ENCODE measurements at regions not wholly inside any gene's neighbourhood (a gene's known extent, or its start where the extent isn't known, plus 50 kb on each side); places are given as distances from the start of the nearest gene placed in this dataset.

DNA sequence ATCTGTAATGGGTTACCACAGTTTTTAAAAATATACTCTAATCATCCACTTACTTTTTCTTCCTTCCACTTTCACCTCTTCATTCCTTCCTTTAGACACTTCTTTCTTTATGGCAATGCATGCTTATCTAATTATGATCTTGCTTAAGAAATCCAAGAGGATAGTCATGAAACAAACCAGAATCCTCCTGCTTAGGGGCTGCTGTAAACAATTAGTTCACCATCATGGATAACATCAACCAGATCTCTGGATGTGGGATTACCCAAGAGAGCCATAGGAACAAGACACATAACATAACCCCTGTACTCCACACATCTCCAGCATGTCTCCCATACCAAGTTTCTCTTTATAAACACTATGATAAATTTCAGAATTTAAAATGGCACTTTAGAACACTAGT, 713.4 kb upstream of the PTPRD start:
- H3K9me3 ChIP-seq (ENCODE audit: control extremely low read depth in 1 of 3, control insufficient read depth in 2 of 3, insufficient read depth in 1 of 3, low read length in 2 of 3): peaks cover 0 to 5% (median 0%) of the 10 kb centered on the region in 3 donors
- TF ChIP-seq, protein P1, sequence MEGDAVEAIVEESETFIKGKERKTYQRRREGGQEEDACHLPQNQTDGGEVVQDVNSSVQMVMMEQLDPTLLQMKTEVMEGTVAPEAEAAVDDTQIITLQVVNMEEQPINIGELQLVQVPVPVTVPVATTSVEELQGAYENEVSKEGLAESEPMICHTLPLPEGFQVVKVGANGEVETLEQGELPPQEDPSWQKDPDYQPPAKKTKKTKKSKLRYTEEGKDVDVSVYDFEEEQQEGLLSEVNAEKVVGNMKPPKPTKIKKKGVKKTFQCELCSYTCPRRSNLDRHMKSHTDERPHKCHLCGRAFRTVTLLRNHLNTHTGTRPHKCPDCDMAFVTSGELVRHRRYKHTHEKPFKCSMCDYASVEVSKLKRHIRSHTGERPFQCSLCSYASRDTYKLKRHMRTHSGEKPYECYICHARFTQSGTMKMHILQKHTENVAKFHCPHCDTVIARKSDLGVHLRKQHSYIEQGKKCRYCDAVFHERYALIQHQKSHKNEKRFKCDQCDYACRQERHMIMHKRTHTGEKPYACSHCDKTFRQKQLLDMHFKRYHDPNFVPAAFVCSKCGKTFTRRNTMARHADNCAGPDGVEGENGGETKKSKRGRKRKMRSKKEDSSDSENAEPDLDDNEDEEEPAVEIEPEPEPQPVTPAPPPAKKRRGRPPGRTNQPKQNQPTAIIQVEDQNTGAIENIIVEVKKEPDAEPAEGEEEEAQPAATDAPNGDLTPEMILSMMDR (IDR thresholded peaks at IDR 0.05): no peak
- TF ChIP-seq EZH2 (IDR thresholded peaks at IDR 0.05; ENCODE audit: borderline replicate concordance, insufficient read depth, low read depth, low read length, poor library complexity, severe bottlenecking): no peak
- CTCF ChIA-PET: no interaction called here
- no peaks in the 10 kb centered on the region for H3K36me3 ChIP-seq (replicated peaks in 1 of 2; ENCODE audit: control extremely low read depth in 1 of 2, control insufficient read depth in 1 of 2, extremely low read depth in 1 of 2, insufficient read depth in 2 of 2, low read length in 1 of 2)
- ATAC-seq (ENCODE audit: low read depth): no peak
- no peaks in the 10 kb centered on the region for H3K9me3 Mint-ChIP-seq (ENCODE audit: insufficient read depth)
- no peaks in the 10 kb centered on the region for H3K79me2 ChIP-seq (ENCODE audit: control insufficient read depth, insufficient read depth, low read length)
- no peak overlapping the region for H3K27ac Mint-ChIP-seq
- H3K4me2 ChIP-seq (replicated peaks; ENCODE audit: low read depth, low read length, poor library complexity, severe bottlenecking): no peak overlapping the region
- no peak overlapping the region for H2AFZ ChIP-seq (ENCODE audit: insufficient read depth, low read depth, low read length, poor library complexity, severe bottlenecking)
- H3K4me1 Mint-ChIP-seq: no peaks in the 10 kb centered on the region
- H3K4me3 ChIP-seq (ENCODE audit: control extremely low read depth in 1 of 5, extremely low read depth in 1 of 5, insufficient read depth in 1 of 5, low read depth in 2 of 5, low read length in 4 of 5): no peak overlapping the region
- no peaks in the 10 kb centered on the region for H3K27me3 Mint-ChIP-seq
- H3K4me3 Mint-ChIP-seq: no peak overlapping the region
- intact Hi-C loops (cut with micrococcal nuclease): no loop called here
- POLR2A ChIA-PET: no interaction called here
- H3K4me1 ChIP-seq (ENCODE audit: control insufficient read depth in 2 of 2, insufficient read depth in 2 of 2, low read length in 2 of 2): no peaks in the 10 kb centered on the region
- no peak overlapping the region for H3K27ac ChIP-seq (ENCODE audit: low read length in 2 of 2)
- DNase-seq: no peak
- no peaks in the 10 kb centered on the region for H3K27me3 ChIP-seq (replicated peaks in 1 of 4; ENCODE audit: control extremely low read depth in 1 of 4, control insufficient read depth in 3 of 4, insufficient read depth in 4 of 4, low read length in 3 of 4)
- H4K20me1 ChIP-seq (ENCODE audit: control insufficient read depth, insufficient read depth, low read length, poor library complexity, severe bottlenecking): no peaks in the 10 kb centered on the region
- no peak overlapping the region for H3K9ac ChIP-seq (ENCODE audit: low read length)

DNA sequence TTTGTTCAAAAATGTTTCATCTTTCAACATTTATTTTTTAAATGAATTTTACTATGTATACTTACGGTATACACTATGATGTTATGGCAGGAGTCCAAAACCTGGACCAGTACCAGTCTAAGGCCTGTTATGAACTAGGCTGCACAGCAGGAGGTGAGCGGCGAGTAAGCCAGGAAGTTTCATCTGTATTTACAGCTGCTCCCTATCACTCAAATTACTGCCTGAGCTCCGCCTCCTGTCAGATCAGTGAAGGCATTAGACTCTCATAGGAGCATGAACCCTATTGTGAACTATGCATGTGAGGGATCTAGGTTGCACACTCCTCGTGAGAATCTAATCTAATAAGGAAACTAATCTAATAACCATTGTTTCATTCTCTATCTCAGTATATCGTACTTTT, 715.5 kb upstream of the PTPRD start:
- Histone ChIP-seq H4K20me1 (ENCODE audit: control insufficient read depth, insufficient read depth, low read length, poor library complexity, severe bottlenecking) (no peaks in the 10 kb centered on the region), H2AFZ (ENCODE audit: insufficient read depth, low read depth, low read length, poor library complexity, severe bottlenecking) (no peak overlapping the region), H3K27ac (ENCODE audit: low read length in 2 of 2) (no peak overlapping the region), H3K9ac (ENCODE audit: low read length) (no peak overlapping the region), H3K36me3 (replicated peaks in 1 of 2; ENCODE audit: control extremely low read depth in 1 of 2, control insufficient read depth in 1 of 2, extremely low read depth in 1 of 2, insufficient read depth in 2 of 2, low read length in 1 of 2) (no peaks in the 10 kb centered on the region), H3K4me2 (replicated peaks; ENCODE audit: low read depth, low read length, poor library complexity, severe bottlenecking) (no peak overlapping the region), H3K4me3 (ENCODE audit: control extremely low read depth in 1 of 5, extremely low read depth in 1 of 5, insufficient read depth in 1 of 5, low read depth in 2 of 5, low read length in 4 of 5) (no peak overlapping the region), H3K9me3 (ENCODE audit: control extremely low read depth in 1 of 3, control insufficient read depth in 2 of 3, insufficient read depth in 1 of 3, low read length in 2 of 3) (peaks cover 0 to 5% (median 0%) of the 10 kb centered on the region in 3 donors), H3K27me3 (replicated peaks in 1 of 4; ENCODE audit: control extremely low read depth in 1 of 4, control insufficient read depth in 3 of 4, insufficient read depth in 4 of 4, low read length in 3 of 4) (no peaks in the 10 kb centered on the region), H3K4me1 (ENCODE audit: control insufficient read depth in 2 of 2, insufficient read depth in 2 of 2, low read length in 2 of 2) (no peaks in the 10 kb centered on the region), H3K79me2 (ENCODE audit: control insufficient read depth, insufficient read depth, low read length) (no peaks in the 10 kb centered on the region)
- H3K27ac Mint-ChIP-seq: no peak overlapping the region
- DNase-seq (no peak), ATAC-seq (ENCODE audit: low read depth) (no peak)
- H3K27me3 Mint-ChIP-seq: no peaks in the 10 kb centered on the region
- H3K4me1 Mint-ChIP-seq: no peaks in the 10 kb centered on the region
- no peaks in the 10 kb centered on the region for H3K9me3 Mint-ChIP-seq (ENCODE audit: insufficient read depth)
- CTCF ChIA-PET: no interaction called here
- WGBS (ENCODE audit: insufficient coverage): no CpG with 5 or more reads among the region's 6 CpGs
- intact Hi-C loops (cut with micrococcal nuclease): no loop called here
- TF ChIP-seq EZH2 (IDR thresholded peaks at IDR 0.05; ENCODE audit: borderline replicate concordance, insufficient read depth, low read depth, low read length, poor library complexity, severe bottlenecking): no peak
- TF ChIP-seq, protein P1 (IDR thresholded peaks at IDR 0.05): no peak
- H3K4me3 Mint-ChIP-seq: no peak overlapping the region
- POLR2A ChIA-PET: no interaction called here

Measured in B cell (primary cell).